VCaP (cell line): ENCODE measurements at regions not wholly inside any gene's neighbourhood (a gene's known extent, or its start where the extent isn't known, plus 50 kb on each side); places are given as distances from the start of the nearest gene placed in this dataset.
A peak's percentile ranks its signal among the peaks of the same experiment; 100 is the strongest.
"Not testable (repeated sequence)": the region's sequence is repeated elsewhere in the genome, so short reads cannot be mapped to it uniquely, and the experiment has no call there.

Source experiments
- H3K27ac ChIP-seq: fragments of 450-650 bp; 2 replicates; pipeline ENCODE4 v1.5.1; 2017
- CTCF ChIP-seq: fragments of 450-650 bp; conservative IDR thresholded peaks from 2 replicates; pipeline ENCODE4 v1.5.1; 2017; ENCODE audit warnings: mild to moderate bottlenecking, moderate library complexity

GRCh38 chr5:17951392-17952169 lies 317.3 kb downstream of the TAF11L14 start:
- peak; percentile 31; the same call in 1 of the 2 replicates for TF ChIP-seq CTCF
- peak overlapping the region; percentile 54 for H3K27ac ChIP-seq

DNA sequence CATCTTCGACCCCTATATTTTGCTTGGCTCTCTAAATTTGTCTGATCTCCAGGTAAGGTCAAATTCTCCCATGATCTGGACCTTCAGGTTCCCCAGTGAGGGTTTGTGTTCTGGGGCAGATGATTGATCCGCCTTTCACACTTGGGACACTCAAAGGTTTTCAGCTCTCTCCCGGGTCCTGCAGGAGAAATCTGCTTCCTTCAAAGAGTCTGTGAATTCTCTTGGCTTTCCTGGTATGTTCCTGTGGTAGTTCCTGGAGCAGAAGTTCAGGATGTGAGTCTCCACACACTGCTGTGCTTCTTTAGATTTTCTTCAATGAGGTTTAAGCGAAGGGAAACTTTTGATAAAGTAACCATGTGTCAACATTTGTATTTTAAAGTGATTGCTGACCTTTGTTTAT lies 318.0 kb downstream of the TAF11L14 start:
- H3K27ac ChIP-seq, result peak overlapping the region; percentile 54

DNA sequence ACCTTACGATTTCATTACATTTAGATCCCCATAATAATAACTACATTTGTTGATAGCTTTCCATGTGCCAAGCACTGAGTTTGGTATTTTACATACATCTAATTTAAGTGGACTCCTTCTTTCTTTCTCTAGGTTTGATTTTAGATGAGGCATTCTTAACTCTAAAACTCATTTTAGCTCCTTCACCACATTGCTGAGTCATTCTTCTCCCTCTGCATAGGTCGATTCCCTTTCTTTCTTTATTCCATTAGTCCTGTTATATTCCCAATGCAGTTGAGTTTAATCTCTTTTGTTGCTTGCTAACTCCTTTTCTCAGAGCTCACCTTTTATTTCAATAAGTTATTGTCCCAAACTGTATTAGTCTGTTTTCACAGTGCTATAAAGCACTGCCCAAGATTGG lies 329.8 kb downstream of the TAF11L14 start:
- no peak for TF ChIP-seq CTCF
- no peak overlapping the region for H3K27ac ChIP-seq

More for the DNA sequence above, 318.0 kb downstream of the TAF11L14 start:
- TF ChIP-seq CTCF, result no peak

- no peak overlapping the region for H3K27ac ChIP-seq
- TF ChIP-seq CTCF, result no peak
These were observed 332.6 kb downstream of the TAF11L14 start for GRCh38 chr5:17966640-17967402.

DNA sequence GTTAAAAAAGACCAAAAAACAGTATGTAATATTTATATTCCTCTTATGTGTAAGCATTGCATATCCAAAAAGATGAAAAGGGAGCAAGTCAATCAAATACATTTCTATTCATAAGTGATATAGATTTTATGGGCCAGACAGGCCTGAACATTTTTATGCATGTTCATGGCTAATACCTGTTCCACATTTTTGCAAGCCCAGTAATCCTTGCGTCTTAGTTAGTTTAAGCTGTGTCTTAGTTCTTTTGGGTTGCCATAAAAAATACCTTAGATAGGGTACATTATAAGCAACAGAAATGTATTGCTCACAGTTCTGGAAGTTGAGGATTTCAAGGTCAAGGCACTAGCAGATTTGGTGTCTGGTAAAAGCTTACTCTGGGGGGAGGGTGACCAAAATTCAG lies 342.1 kb downstream of the TAF11L14 start:
- no peak for TF ChIP-seq CTCF
- no peak overlapping the region for H3K27ac ChIP-seq

GRCh38 chr5:17978954-17979353 lies 344.7 kb downstream of the TAF11L14 start:
- no peak overlapping the region for H3K27ac ChIP-seq
- no peak for TF ChIP-seq CTCF

- H3K27ac ChIP-seq, result not testable (repeated sequence)
These were observed 348.4 kb downstream of the TAF11L14 start for GRCh38 chr5:17982626-17983025.

- H3K27ac ChIP-seq, result no peak overlapping the region
- no peak for TF ChIP-seq CTCF
These were observed 354.8 kb downstream of the TAF11L14 start for GRCh38 chr5:17989036-17989435.
